HG03457 (cell line): ENCODE measurements at regions not wholly inside any gene's neighbourhood (a gene's known extent, or its start where the extent isn't known, plus 50 kb on each side); places are given as distances from the start of the nearest gene placed in this dataset.
"Not testable (repeated sequence)": the region's sequence is repeated elsewhere in the genome, so short reads cannot be mapped to it uniquely, and the experiment has no call there.

Source experiments
- ATAC-seq: cut with Tn5 transposase; IDR thresholded peaks from one replicate; pipeline ENCODE4 v1.9.1; 2021; ENCODE audit warnings: moderate number of reproducible peaks; ENCODE audit not compliant: unreplicated experiment

DNA sequence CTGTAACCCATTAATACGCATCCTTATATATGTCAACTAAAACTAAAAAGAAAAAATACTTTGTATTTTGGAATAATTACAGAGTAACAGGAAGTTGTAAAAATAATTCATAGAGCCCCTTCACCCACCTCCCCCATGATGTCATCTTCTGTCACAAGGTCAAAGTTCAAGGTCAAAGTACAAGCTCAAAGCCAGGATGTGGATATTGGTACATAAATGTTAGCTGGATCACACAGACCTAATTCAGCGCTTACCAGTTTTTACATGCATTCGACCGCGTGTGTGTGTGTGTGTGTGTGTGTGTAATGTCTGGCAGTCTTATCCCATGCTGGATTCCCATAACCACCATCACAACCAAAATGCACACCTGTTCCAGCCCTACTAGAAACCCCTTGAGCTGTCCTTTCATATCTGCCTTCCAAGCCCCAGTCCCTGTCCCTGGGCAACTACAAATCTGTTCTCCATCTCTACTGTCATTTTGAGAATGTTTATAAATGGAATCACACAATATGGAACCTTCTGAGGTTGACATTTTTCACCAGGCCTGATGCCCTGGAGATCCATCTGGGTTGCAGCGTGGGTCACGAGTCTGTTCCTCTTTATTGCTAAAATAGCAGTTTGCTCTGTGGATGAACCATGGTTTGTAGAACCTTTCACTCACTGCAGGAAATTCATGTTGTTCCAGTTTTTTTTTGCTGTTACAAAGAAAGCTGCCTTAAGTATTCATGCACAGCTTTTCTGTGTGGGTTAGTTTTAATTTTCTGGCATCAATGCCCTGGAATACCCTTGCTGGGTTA lies 153.6 kb upstream of the PITRM1 start:
- no peak for ATAC-seq

DNA sequence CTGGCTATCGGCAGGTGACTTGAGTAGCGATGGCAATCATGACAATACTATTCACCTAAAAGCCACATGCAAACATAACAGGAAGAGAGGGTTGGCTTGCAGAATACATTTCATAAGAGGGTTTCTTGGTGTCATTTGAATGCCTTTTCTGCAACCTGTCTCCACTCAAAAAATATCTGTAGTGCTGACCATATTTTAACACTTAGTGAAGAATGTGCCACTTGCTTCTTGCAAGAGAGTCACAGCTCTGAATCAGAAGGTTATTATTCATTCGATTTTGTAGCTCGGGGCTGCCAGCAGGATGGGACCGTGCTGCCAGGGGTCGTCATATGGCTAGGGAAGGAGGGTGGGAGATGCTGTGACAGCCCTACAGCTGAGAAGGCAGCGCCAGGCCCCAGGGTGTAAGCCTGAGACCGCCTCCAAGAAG lies 152.0 kb upstream of the PITRM1 start:
- no peak for ATAC-seq

DNA sequence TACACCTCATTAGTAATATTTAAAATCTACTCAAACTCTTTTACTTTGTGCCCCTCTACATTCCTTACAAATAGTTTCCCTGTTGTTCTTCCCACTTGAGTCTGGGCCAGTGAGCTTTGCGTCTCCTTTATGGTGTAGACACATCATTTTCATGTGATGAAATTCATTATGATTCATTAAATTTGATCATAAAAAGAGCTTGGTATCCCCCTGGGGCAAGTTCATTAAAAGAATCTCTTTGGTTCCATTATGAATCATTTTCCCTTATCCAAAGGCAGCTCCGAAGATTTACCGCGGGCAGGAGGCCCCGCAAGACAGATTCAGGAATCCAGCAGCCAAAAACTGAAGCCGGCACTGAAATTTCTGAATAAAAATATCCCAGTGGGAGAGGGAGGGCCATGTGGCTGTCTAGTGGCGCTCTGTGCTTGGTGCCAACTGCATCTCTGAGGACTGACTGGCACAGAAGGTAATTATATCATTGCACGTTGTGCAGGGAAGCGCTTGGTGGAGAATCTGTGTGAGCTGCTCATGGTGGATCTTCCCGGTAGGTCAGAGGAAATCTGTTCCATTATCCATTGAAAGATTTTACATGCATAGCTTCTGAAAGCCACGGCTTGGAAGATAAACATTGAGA lies 151.4 kb upstream of the PITRM1 start:
- no peak for ATAC-seq

DNA sequence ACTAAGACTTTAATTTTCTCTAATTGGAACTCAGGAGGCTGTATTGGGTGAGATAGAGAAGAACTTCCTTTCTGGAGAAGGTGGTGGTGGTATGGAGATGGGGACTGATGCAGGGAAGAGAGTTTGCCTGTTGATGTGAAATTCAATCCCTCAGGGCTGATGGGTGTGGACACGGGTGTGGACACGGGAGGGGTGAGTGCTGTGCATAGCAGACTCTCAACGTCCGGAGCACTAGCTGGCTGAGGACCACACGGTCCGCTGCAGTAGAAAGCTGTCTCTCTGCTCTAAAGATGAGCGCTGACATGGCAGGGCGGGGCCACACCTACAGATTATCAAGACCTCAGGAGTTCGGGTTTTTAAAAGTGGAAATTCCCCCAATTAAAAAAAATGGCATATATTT lies 148.5 kb upstream of the PITRM1 start:
- no peak for ATAC-seq

DNA sequence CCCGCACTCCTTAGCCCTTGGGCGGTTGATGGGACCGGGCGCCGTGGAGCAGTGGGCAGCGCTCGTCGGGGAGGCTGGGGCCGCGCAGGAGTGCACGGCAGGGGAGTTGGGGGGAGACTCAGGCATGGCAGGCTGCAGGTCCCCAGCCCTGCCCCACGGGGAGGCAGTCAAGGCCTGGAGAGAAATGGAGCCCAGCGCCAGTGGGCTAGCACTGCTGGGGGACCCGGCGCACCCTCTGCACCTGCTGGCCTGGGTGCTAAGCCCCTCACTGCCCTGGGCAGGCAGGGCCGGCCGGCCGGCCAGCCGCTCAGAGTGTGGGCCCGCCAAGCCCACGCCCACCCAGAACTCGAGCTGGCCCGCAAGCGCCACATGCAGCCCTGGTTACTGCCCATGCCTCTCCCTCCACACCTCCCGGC lies 147.2 kb upstream of the PITRM1 start:
- ATAC-seq: no peak

DNA sequence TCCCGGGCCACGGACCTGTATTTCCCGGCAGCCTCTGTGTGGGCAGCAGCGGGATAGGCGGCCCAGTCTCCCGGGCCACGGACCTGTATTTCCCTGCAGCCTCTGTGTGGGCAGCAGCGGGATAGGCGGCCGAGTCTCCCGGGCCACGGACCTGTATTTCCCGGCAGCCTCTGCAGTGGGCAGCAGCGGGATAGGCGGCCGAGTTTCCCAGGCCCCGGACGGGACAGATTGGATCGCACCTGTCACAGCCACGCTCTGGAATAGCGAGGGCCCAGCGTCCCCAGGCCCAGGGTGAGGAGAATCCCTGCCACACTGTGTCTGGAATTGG lies 145.9 kb upstream of the PITRM1 start:
- not testable (repeated sequence) for ATAC-seq

DNA sequence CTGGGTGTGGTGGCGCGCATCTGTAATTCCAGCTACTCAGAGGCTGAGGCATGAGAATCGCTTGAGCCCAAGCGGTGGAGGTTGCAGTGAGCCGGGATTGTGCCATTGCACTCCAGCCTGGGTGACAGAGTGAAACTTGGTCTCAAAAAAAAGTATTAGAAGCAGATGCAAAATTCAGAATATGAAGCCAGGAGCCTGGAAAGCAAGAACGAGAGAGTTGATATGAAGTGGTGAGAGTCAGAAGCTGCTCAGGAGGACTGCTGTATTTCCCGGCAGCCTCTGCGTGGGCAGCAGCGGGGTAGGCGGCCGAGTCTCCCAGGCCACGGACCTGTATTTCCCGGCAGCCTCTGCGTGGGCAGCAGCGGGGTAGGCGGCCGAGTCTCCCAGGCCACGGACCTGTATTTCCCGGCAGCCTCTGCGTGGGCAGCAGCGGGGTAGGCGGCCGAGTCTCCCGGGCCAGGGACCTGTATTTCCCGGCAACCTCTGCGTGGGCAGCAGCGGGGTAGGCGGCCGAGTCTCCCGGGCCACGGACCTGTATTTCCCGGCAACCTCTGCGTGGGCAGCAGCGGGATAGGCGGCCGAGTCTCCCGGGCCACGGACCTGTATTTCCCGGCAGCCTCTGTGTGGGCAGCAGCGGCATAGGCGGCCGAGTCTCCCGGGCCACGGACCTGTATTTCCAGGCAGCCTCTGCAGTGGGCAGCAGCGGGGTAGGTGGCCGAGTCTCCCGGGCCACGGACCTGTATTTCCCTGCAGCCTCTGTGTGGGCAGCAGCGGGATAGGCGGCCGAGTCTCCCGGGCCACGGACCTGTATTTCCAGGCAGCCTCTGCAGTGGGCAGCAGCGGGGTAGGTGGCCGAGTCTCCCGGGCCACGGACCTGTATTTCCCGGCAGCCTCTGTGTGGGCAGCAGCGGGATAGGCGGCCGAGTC lies 145.2 kb upstream of the PITRM1 start:
- ATAC-seq: not testable (repeated sequence)

DNA sequence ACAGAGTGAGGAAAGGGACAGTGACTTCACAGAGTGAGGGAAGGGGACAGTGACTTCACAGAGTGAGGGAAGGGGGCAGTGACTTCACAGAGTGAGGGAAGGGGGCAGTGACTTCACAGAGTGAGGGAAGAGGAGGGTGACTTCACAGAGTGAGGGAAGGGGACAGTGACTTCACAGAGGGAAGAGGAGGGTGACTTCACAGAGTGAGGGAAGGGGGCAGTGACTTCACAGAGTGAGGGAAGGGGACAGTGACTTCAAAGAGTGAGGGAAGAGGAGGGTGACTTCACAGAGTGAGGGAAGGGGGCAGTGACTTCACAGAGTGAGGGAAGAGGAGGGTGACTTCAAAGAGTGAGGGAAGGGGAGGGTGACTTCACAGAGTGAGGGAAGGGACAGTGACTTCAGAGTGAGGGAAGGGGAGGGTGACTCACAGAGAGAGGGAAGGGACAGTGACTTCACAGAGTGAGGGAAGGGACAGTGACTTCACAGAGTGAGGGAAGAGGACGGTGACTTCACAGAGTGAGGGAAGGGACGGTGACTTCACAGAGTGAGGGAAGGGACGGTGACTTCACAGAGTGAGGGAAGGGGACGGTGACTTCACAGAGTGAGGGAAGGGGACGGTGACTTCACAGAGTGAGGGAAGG lies 142.0 kb upstream of the PITRM1 start:
- ATAC-seq: not testable (repeated sequence)

DNA sequence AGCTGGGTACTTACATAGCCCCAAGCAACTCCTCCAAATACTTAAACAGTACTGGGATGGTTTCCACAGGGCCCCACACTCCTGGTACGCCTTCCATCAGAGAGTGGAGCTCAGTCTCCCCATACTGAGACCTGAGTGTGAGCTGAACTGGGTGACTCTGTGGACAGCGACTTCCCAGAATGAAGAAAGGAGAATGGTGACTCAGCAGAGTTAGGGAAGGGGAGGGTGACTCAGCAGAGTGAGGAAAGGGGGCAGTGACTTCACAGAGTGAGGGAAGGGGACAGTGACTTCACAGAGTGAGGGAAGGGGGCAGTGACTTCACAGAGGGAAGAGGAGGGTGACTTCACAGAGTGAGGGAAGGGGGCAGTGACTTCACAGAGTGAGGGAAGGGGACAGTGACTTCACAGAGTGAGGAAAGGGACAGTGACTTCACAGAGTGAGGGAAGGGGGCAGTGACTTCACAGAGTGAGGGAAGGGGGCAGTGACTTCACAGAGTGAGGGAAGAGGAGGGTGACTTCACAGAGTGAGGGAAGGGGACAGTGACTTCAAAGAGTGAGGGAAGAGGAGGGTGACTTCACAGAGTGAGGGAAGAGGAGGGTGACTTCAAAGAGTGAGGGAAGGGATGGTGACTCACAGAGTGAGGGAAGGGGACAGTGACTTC lies 141.3 kb upstream of the PITRM1 start:
- not testable (repeated sequence) for ATAC-seq

DNA sequence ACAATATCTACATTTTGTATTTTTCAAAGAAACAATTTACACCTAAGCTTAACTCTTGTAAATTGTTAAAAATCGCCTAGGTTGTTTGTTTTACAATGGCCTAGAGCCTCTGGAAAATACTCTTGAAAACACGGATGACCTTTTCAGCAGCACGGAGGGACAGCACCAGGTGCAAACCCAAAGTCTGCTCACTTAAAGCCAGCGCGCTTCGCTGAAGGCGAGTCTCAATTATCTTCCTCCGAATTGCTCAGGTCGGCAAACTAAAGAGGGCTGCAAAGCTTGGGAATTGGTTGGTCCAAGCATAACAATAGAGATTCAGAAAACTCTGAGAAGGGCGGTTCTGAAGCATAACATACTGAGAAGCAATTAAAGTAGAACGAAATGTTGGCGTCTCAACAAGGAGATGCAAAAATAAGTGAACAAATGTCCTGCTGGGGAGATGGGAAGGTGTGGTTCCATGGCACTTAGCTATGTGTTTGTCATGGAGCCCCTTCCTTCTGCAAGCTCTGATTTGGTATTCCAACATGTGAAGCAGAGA lies 139.9 kb upstream of the PITRM1 start:
- ATAC-seq: no peak

DNA sequence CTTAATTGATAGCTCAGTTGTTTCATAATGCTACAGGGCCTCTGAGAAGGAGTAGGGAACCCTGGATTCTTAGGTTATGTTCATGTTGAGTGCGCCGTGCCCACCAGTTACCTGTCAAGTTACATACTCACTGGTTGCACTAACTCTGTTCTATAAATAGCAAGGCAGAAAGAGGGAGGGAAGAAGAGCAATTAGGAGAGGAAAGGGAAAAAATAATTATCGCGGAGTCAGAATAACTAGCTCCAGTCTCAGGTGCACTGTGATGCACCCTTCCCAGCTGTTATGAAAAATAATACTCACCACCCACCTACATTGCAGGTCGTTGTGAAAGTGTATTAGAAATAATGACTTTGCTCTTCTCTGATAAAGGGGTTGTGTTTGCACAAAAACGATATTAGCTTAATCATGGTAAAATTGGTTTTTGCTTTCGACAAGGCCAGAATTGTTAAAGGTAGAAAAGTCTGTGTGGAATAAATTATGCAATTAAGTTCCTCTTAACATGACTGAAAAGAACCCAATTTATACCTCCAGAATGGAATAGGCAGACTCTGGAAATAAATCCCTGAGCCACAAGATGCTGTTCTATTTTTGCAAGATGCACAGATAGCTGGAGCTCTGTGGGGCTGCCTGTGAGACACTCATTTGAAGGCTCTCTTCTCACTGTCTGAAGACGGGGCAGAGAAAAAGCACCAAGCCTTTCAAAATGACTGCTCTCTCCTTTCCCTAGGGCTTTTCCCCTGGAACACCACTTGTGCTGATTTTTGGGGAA lies 137.6 kb upstream of the PITRM1 start:
- ATAC-seq: no peak

DNA sequence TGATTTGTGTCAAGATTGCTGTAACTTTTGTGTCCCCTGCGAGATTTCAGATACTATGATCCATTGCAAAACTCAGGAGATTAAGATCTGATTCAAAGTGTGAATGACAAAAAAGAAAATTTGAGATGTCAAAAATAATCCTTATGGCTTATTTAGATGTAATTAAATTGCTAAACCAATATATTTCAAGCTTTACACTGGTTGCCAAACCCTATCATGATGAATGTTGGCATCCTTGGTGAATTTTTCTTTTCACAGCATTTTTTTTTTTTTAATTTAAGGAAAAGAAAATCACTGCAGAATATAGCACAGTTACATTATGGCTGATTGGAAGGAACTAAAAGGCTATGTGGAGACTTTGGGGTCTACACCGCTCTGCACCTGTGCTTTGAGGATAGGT lies 133.5 kb upstream of the PITRM1 start:
- ATAC-seq: no peak

DNA sequence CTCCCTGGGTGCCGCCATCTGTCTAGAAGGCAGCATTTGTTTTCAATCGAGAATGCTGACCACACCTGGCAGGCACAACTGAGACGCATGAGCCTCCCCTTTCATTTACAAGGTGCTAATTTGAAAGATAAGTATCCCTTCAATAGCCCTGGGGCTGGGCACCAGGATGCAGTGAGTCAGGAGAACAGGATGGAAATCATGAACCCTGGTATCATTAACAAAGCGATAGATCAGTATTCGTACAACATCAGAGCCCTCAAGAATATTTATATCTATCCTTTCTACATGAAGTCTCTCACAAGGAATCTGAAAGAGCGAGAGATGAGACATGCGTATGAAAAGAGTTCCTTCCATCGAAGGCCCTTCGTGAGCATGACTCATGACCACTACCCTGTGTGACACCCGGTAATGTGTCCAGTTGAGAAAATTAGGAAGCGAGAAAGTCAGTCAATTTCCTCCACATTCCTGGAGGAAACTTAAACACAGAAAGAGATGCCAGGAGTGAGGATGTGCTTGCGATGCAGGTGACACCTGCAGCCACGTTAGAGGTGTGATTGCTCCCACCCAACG lies 123.1 kb upstream of the PITRM1 start:
- ATAC-seq: no peak

DNA sequence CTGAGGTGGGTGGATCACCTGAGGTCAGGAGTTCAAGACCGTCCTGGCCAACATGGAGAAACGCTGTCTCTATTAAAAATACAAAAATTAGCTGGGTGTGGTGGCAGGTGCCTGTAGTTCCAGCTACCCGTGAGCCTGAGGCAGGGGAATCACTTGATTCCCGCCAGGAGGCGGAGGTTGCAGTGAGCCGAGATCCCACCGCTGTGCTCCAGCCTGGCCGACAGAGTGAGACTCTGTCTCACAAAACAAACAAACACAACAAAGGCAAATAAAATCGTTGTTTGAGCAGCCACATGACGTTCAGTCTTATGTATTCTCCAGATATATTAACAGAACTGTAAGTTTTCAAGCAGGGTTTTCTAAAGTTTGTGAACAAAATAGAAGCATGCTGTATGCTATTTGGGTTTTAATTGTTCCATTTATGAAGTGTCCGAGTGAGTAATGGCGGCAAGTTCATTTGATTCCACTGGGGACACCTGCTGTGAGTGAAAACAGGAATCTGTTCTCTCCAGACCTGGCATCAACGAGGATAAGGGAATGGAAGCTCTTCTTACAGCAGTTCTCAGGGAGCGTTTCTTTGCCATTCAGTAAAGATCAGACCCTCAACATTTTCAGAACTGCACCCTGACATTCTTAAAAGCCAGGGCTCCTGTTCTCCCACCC lies 122.5 kb upstream of the PITRM1 start:
- no peak for ATAC-seq

DNA sequence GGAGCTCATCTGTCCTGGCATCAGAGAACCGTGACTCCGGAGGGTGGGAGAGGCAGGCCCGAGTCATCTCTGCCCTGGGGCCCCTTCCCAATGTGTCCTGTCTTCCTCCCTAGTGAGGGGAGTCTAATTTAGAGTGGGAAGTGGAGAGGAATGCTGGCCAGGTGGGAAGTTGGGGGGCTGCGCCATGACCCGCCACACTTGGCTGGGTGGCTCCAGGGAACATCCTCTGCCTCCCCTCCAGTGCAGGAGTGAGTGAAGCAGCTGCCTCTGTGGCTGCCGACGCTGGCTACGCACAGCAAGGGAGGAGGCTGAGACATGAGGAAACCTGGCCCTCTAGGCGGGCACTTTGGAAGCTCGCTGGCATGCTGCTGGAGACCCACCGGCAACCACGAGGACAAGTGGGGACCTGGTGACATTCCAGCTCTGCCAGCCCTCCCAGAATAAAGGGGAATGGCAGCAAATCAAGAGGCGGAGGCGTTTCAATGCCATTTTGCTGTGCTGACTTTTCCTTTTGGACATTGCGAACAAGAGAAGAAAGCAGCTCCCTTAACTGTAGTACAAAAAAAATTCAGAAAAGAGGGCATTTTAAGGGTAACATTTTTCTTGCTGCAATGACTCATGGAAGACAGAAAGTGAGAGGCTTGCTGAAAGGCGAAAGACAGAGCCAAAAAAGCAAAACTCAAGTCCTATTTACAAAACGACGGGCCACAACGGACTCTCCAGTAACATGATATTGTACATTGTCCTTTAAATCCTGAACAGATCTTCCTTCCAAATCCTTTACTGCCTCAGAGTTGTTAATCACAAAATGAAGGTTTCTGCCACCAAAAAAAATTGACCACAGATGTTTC lies 121.2 kb upstream of the PITRM1 start:
- no peak for ATAC-seq

DNA sequence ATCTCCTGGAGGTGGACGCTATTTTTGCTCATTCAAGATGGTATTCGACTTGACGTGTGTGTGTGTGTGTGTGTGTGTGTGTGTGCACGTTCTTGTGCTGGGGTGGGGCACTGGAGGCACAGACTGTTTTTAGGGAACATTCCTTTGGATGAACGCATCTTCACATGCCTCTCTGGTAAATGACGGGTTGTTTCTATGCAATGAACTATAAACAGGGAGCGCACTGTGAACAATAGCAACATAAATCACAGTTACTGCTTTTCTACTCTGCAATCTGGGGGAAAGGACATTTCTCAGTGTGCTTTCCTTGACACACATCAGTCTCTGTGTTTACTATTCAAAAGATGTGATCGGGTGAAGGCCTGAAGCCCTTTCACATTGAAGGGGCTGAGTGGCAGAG lies 120.1 kb upstream of the PITRM1 start:
- ATAC-seq: no peak

DNA sequence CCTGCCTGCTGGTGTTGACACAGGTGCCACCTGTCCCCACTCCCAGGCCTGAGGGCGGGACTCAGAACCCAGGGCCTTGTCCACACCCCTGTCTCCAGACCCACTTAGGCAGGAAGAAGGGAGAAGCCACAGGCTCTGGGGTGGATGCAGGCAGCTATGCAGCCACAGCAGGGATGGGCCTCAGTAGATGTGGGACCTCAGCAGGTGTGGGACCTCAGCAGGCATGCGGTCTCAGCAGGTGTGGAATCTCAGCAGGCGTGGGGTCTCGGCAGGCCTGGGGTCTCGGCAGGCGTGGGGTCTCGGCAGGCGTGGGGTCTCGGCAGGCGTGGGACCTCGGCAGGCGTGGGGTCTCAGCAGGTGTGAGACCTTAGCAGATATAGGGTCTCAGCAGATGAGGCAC lies 118.0 kb upstream of the PITRM1 start:
- ATAC-seq: no peak
